Panc1 (cell line): ENCODE measurements at regions not wholly inside any gene's neighbourhood (a gene's known extent, or its start where the extent isn't known, plus 50 kb on each side); places are given as distances from the start of the nearest gene placed in this dataset.

Experiments used
- CTCF ChIP-seq: fragments of 450-650 bp; IDR thresholded peaks from 2 replicates; pipeline ENCODE4 v1.5.1; 2017; ENCODE audit warnings: mild to moderate bottlenecking
- POLR2AphosphoS5 ChIP-seq: IDR thresholded peaks from 2 replicates; pipeline ENCODE4 v1.6.1; 2012; ENCODE audit warnings: mild to moderate bottlenecking, low read depth, low read length, moderate library complexity
- REST ChIP-seq, 2 experiments: IDR thresholded peaks; 2 replicates each; pipeline ENCODE4 v1.6.1; 2011 to 2012; ENCODE audit warnings: low read depth in 2 of 2, control low read depth in 1 of 2, low read length in 1 of 2, mild to moderate bottlenecking in 1 of 2, moderate library complexity in 1 of 2; ENCODE audit not compliant: insufficient read depth in 1 of 2
- TCF7L2 ChIP-seq: IDR thresholded peaks from 2 replicates; pipeline ENCODE4 v1.6.1; 2011; ENCODE audit warnings: mild to moderate bottlenecking, low read depth, low read length, inconsistent platforms

- TF ChIP-seq CTCF, result no peak
- no peak for TF ChIP-seq POLR2AphosphoS5
- TF ChIP-seq TCF7L2, result no peak
- no peak for TF ChIP-seq REST (IDR thresholded peaks at IDR 0.05; ENCODE audit: insufficient read depth in 1 of 2, low read depth in 2 of 2, low read length in 1 of 2)
Observed at GRCh38 chr14:54343272-54344121, 53.3 kb upstream of the CDKN3 start.
